WTC11 (cell line): ENCODE measurements at regions not wholly inside any gene's neighbourhood (a gene's known extent, or its start where the extent isn't known, plus 50 kb on each side); places are given as distances from the start of the nearest gene placed in this dataset.
A peak's percentile ranks its signal among the peaks of the same experiment; 100 is the strongest.

Source experiments
- ATAC-seq: fragments of 200-7000 bp; cut with Tn5 transposase; 2 replicates; pipeline ENCODE4 v1.10.0; 2021; ENCODE audit warnings: mild to moderate bottlenecking, moderate library complexity
- CTCF ChIA-PET: fragments of 300-600 bp; sonication (Branson Sonifier 250); formaldehyde crosslinking; loops from one replicate; lab custom pipeline; 2021; ENCODE audit warnings: antibody characterized with exemption; lab: Charles Lee
- POLR2A ChIA-PET: fragments of 350-600 bp; sonication (Branson Sonifier 250); formaldehyde crosslinking; loops from one replicate; lab custom pipeline; 2021; ENCODE audit warnings: antibody characterized with exemption; lab: Charles Lee
- DNase-seq: peaks from one replicate; pipeline ENCODE4 v3.0.0; 2021; ENCODE audit warnings: low spot score
- H3K27ac Mint-ChIP-seq: 2 replicates; pipeline ENCODE4 v1.8.0; 2021; ENCODE audit warnings: mixed read lengths
- H3K27me3 Mint-ChIP-seq: 2 replicates; pipeline ENCODE4 v1.8.0; 2021; ENCODE audit warnings: low read depth, mild to moderate bottlenecking, moderate library complexity, mixed read lengths
- H3K36me3 Mint-ChIP-seq: 2 replicates; pipeline ENCODE4 v1.8.0; 2021; ENCODE audit warnings: mixed read lengths
- H3K4me1 Mint-ChIP-seq: 2 replicates; pipeline ENCODE4 v1.8.0; 2022; ENCODE audit warnings: mixed read lengths
- H3K4me3 Mint-ChIP-seq: 2 replicates; pipeline ENCODE4 v1.8.0; 2021; ENCODE audit warnings: mild to moderate bottlenecking, moderate library complexity, mixed read lengths
- H3K9me3 Mint-ChIP-seq: 2 replicates; pipeline ENCODE4 v1.8.0; 2021; ENCODE audit warnings: mixed read lengths
- E2F1 ChIP-seq: sonication (generic); formaldehyde crosslinking; IDR thresholded peaks from 2 replicates; pipeline ENCODE4 v1.8.0; 2022; ENCODE audit warnings: mild to moderate bottlenecking, missing genetic modification reagents
- ESRRA ChIP-seq: sonication (generic); formaldehyde crosslinking; IDR thresholded peaks from 2 replicates; pipeline ENCODE4 v1.8.1; 2022; ENCODE audit warnings: mild to moderate bottlenecking, missing genetic modification reagents, borderline replicate concordance
- FOXJ3 ChIP-seq: sonication (generic); formaldehyde crosslinking; IDR thresholded peaks from 2 replicates; pipeline ENCODE4 v1.9.0; 2021; ENCODE audit warnings: missing genetic modification reagents, mild to moderate bottlenecking, borderline replicate concordance
- KAT7 ChIP-seq: sonication (generic); formaldehyde crosslinking; IDR thresholded peaks from 2 replicates; pipeline ENCODE4 v1.8.1; 2023; ENCODE audit warnings: missing genetic modification reagents, mild to moderate bottlenecking, borderline replicate concordance
- MAX ChIP-seq: sonication (generic); formaldehyde crosslinking; IDR thresholded peaks from 2 replicates; pipeline ENCODE4 v1.8.0; 2022; ENCODE audit warnings: mild to moderate bottlenecking, missing genetic modification reagents
- MLX ChIP-seq: sonication (generic); formaldehyde crosslinking; IDR thresholded peaks from 2 replicates; pipeline ENCODE4 v1.8.1; 2023; ENCODE audit warnings: mild to moderate bottlenecking, missing genetic modification reagents, moderate library complexity
- MXD4 ChIP-seq: fragments of 250-450 bp; sonication (Bioruptor Pico); IDR thresholded peaks from 2 replicates; pipeline ENCODE4 v1.8.0; 2021; ENCODE audit warnings: mild to moderate bottlenecking, moderate library complexity, borderline replicate concordance
- NR2C2 ChIP-seq: sonication (generic); formaldehyde crosslinking; IDR thresholded peaks from 2 replicates; pipeline ENCODE4 v1.8.0; 2022; ENCODE audit warnings: mild to moderate bottlenecking, missing genetic modification reagents
- NR3C1 ChIP-seq: sonication (generic); formaldehyde crosslinking; conservative IDR thresholded peaks from 2 replicates; pipeline ENCODE4 v1.8.1; 2023; ENCODE audit warnings: low read depth, mild to moderate bottlenecking, missing genetic modification reagents
- RORB ChIP-seq: fragments of 250-450 bp; sonication (Bioruptor Pico); IDR thresholded peaks from 2 replicates; pipeline ENCODE4 v1.9.0; 2021; ENCODE audit warnings: mild to moderate bottlenecking
- TEAD1 ChIP-seq: sonication (generic); formaldehyde crosslinking; IDR thresholded peaks from 2 replicates; pipeline ENCODE4 v1.8.0; 2022; ENCODE audit warnings: mild to moderate bottlenecking, missing genetic modification reagents
- USF1 ChIP-seq: sonication (generic); formaldehyde crosslinking; IDR thresholded peaks from 2 replicates; pipeline ENCODE4 v1.8.0; 2022; ENCODE audit warnings: mild to moderate bottlenecking, missing genetic modification reagents
- ZBTB21 ChIP-seq: sonication (generic); formaldehyde crosslinking; IDR thresholded peaks from 2 replicates; pipeline ENCODE4 v1.8.1; 2023; ENCODE audit warnings: mild to moderate bottlenecking, missing genetic modification reagents, borderline replicate concordance
- ZMAT4 ChIP-seq: fragments of 250-450 bp; sonication (Bioruptor Pico); IDR thresholded peaks from 2 replicates; pipeline ENCODE4 v1.9.0; 2021; ENCODE audit warnings: mild to moderate bottlenecking
- ZNF281 ChIP-seq: sonication (generic); formaldehyde crosslinking; IDR thresholded peaks from 2 replicates; pipeline ENCODE4 v1.8.0; 2023; ENCODE audit warnings: mild to moderate bottlenecking, missing genetic modification reagents
- ZNF423 ChIP-seq: fragments of 250-450 bp; sonication (Bioruptor Pico); IDR thresholded peaks from 2 replicates; pipeline ENCODE4 v2.1.2; 2022; ENCODE audit warnings: mild to moderate bottlenecking, moderate library complexity
- ZNF532 ChIP-seq: fragments of 250-450 bp; sonication (Bioruptor Pico); IDR thresholded peaks from 2 replicates; pipeline ENCODE4 v1.9.0; 2021; ENCODE audit warnings: mild to moderate bottlenecking, borderline replicate concordance

- DNase-seq (no peak), ATAC-seq (0 out of 2 replicates have a peak, but pooled peaks have one; percentile 2)
- ChIA-PET POLR2A (no interaction called here), CTCF (interaction anchor here (1.2 kb wide), 1 partner anchor 24 kb away, joined by 3 read pairs; no protein-coding TSS in a partner anchor)
- no peaks in the 10 kb centered on the region for H3K9me3 Mint-ChIP-seq
- peaks cover 55% of the 10 kb centered on the region for H3K4me1 Mint-ChIP-seq
- no peaks in the 10 kb centered on the region for H3K36me3 Mint-ChIP-seq
- H3K27ac Mint-ChIP-seq = no peak overlapping the region
- TF ChIP-seq E2F1 (CRISPR knock-in tag) (no peak), TEAD1 (CRISPR knock-in tag) (no peak), ZNF423 (CRISPR knock-in tag) (no peak), FOXJ3 (no peak), MLX (no peak), NR3C1 (CRISPR knock-in tag) (no peak), ZNF532 (no peak), USF1 (CRISPR knock-in tag) (no peak), ZNF281 (CRISPR knock-in tag) (no peak), MAX (CRISPR knock-in tag) (no peak), KAT7 (CRISPR knock-in tag) (no peak), ZBTB21 (CRISPR knock-in tag) (no peak), RORB (CRISPR knock-in tag) (no peak), NR2C2 (CRISPR knock-in tag) (no peak), ESRRA (no peak), ZMAT4 (no peak), MXD4 (CRISPR knock-in tag) (no peak)
- peak overlapping the region; percentile 7; the same call in 1 of the 2 replicates for H3K4me3 Mint-ChIP-seq
- H3K27me3 Mint-ChIP-seq = no peaks in the 10 kb centered on the region
Measured at GRCh38 chr3:76039431-76039830, 254.1 kb upstream of the ZNF717 start.
